Epidermal melanocyte (primary cell): ENCODE measurements at regions not wholly inside any gene's neighbourhood (a gene's known extent, or its start where the extent isn't known, plus 50 kb on each side); places are given as distances from the start of the nearest gene placed in this dataset.

ENCODE experiments used
- DNase-seq: peaks from one replicate; pipeline ENCODE4 v3.0.0; 2011; ENCODE audit warnings: low spot score; ENCODE audit not compliant: insufficient read length

GRCh38 chr11:92892802-92893684 lies 76.4 kb upstream of the MTNR1B start:
- no peak for DNase-seq

GRCh38 chr11:92894197-92894596 lies 75.3 kb upstream of the MTNR1B start:
- no peak for DNase-seq

GRCh38 chr11:92897487-92897886 lies 72.0 kb upstream of the MTNR1B start:
- no peak for DNase-seq

GRCh38 chr11:92902417-92902816 lies 67.0 kb upstream of the MTNR1B start:
- DNase-seq: no peak

GRCh38 chr11:92907671-92908070 lies 61.8 kb upstream of the MTNR1B start:
- DNase-seq: no peak

- DNase-seq: no peak
Measured at GRCh38 chr11:92909214-92909613, 60.2 kb upstream of the MTNR1B start.

- no peak for DNase-seq
Measured at GRCh38 chr11:92911478-92911877, 58.0 kb upstream of the MTNR1B start.

GRCh38 chr11:92915551-92915950 lies 53.9 kb upstream of the MTNR1B start:
- no peak for DNase-seq

- no peak for DNase-seq
Measured at GRCh38 chr11:92916299-92916698, 53.2 kb upstream of the MTNR1B start.

- no peak for DNase-seq
Measured at GRCh38 chr11:92917927-92918326, 51.5 kb upstream of the MTNR1B start.

- no peak for DNase-seq
Measured at GRCh38 chr11:92919048-92919447, 50.4 kb upstream of the MTNR1B start.
